ENCODE measurements at regions not wholly inside any gene's neighbourhood (a gene's known extent, or its start where the extent isn't known, plus 50 kb on each side); places are given as distances from the start of the nearest gene placed in this dataset.
"Not testable (repeated sequence)": the region's sequence is repeated elsewhere in the genome, so short reads cannot be mapped to it uniquely, and the experiment has no call there.

GRCh38 chr15:88993662-88994061 is 80.5 kb upstream of the MFGE8 start:
- intact Hi-C loops (cut with DNase I) = no loop called here
- DNase-seq (ENCODE audit: extremely low spot score in 2 of 2) = no peak
- Histone ChIP-seq H3K4me3 (no peak overlapping the region), H3K9me3 (no peaks in the 10 kb centered on the region), H3K4me1 (no peaks in the 10 kb centered on the region), H3K27me3 (no peaks in the 10 kb centered on the region), H3K36me3 (no peaks in the 10 kb centered on the region), H3K27ac (no peak overlapping the region)
- no peak for TF ChIP-seq POLR2A (IDR thresholded peaks at IDR 0.05)
- TF ChIP-seq POLR2AphosphoS5 (IDR thresholded peaks at IDR 0.05; ENCODE audit: insufficient read depth in 1 of 2, low read depth in 1 of 2) = no peak

GRCh38 chr15:88994286-88994685 is 81.1 kb upstream of the MFGE8 start:
- Histone ChIP-seq H3K9me3 (no peaks in the 10 kb centered on the region), H3K4me1 (no peaks in the 10 kb centered on the region), H3K27me3 (no peaks in the 10 kb centered on the region), H3K4me3 (no peak overlapping the region), H3K36me3 (no peaks in the 10 kb centered on the region), H3K27ac (no peak overlapping the region)
- TF ChIP-seq CTCF (IDR thresholded peaks at IDR 0.05) (no peak), POLR2A (IDR thresholded peaks at IDR 0.05) (no peak), POLR2AphosphoS5 (IDR thresholded peaks at IDR 0.05; ENCODE audit: insufficient read depth in 1 of 2, low read depth in 1 of 2) (no peak)
- intact Hi-C loops (cut with DNase I) = no loop called here
- DNase-seq (ENCODE audit: extremely low spot score in 2 of 2) = no peak

- Histone ChIP-seq H3K36me3 (no peaks in the 10 kb centered on the region), H3K4me1 (no peaks in the 10 kb centered on the region), H3K4me3 (no peak overlapping the region), H3K27ac (no peak overlapping the region), H3K9me3 (no peaks in the 10 kb centered on the region), H3K27me3 (no peaks in the 10 kb centered on the region)
- no peak for DNase-seq (ENCODE audit: extremely low spot score in 2 of 2)
- intact Hi-C loops (cut with DNase I) = no loop called here
- TF ChIP-seq POLR2AphosphoS5 (IDR thresholded peaks at IDR 0.05; ENCODE audit: insufficient read depth in 1 of 2, low read depth in 1 of 2) (no peak), CTCF (IDR thresholded peaks at IDR 0.05) (no peak), POLR2A (IDR thresholded peaks at IDR 0.05) (no peak)
Observed at GRCh38 chr15:88995449-88995848, 82.3 kb upstream of the MFGE8 start.

- no peaks in the 10 kb centered on the region for H3K36me3 ChIP-seq
- H3K27me3 ChIP-seq = no peaks in the 10 kb centered on the region
- no peak for DNase-seq (ENCODE audit: extremely low spot score in 2 of 2)
- H3K9me3 ChIP-seq = no peaks in the 10 kb centered on the region
- no peak overlapping the region for H3K4me3 ChIP-seq
- no peaks in the 10 kb centered on the region for H3K4me1 ChIP-seq
- no peak overlapping the region for H3K27ac ChIP-seq
- intact Hi-C loops (cut with DNase I) = no loop called here
- TF ChIP-seq POLR2A (IDR thresholded peaks at IDR 0.05) = no peak
- no peak for TF ChIP-seq POLR2AphosphoS5 (IDR thresholded peaks at IDR 0.05; ENCODE audit: insufficient read depth in 1 of 2, low read depth in 1 of 2)
- no peak for TF ChIP-seq CTCF (IDR thresholded peaks at IDR 0.05)
Observed at GRCh38 chr15:88997531-88997930, 84.4 kb upstream of the MFGE8 start.

GRCh38 chr15:88998980-88999713 is 86.0 kb upstream of the MFGE8 start:
- TF ChIP-seq POLR2AphosphoS5 (IDR thresholded peaks at IDR 0.05; ENCODE audit: insufficient read depth in 1 of 2, low read depth in 1 of 2) = no peak
- TF ChIP-seq POLR2A (IDR thresholded peaks at IDR 0.05) = no peak
- TF ChIP-seq CTCF (IDR thresholded peaks at IDR 0.05) = no peak
- Histone ChIP-seq H3K4me3 (no peak overlapping the region), H3K36me3 (no peaks in the 10 kb centered on the region), H3K4me1 (no peaks in the 10 kb centered on the region), H3K27ac (no peak overlapping the region), H3K9me3 (no peaks in the 10 kb centered on the region), H3K27me3 (no peaks in the 10 kb centered on the region)
- DNase-seq (ENCODE audit: extremely low spot score in 2 of 2) = no peak
- intact Hi-C loops (cut with DNase I) = no loop called here

- H3K9me3 ChIP-seq; H3K36me3 ChIP-seq; H3K27ac ChIP-seq; intact Hi-C loops (cut with DNase I); DNase-seq (ENCODE audit: extremely low spot score in 2 of 2); H3K27me3 ChIP-seq; H3K4me3 ChIP-seq; H3K4me1 ChIP-seq: not testable (repeated sequence)
Observed at GRCh38 chr15:89001708-89002275, 86.5 kb upstream of the ABHD2 start.
